Stimulated activated CD4-positive, alpha-beta T cell treated with anti-CD3 and anti-CD28 coated beads, Interleukin-12 subunit alpha, Interleukin-12 subunit beta, amount 100 ng/mL, for 24 hours (primary cell): ENCODE measurements at regions not wholly inside any gene's neighbourhood (a gene's known extent, or its start where the extent isn't known, plus 50 kb on each side); places are given as distances from the start of the nearest gene placed in this dataset.

Source experiments
- DNase-seq, 2 experiments: peaks; one replicate each; pipeline ENCODE4 v3.0.0-alpha.2; 2020; ENCODE audit warnings: low read depth in 2 of 2

GRCh38 chr13:107331359-107331758 is 763.4 kb upstream of the ARGLU1 start:
- no peak for DNase-seq

GRCh38 chr13:107330484-107330883 is 762.5 kb upstream of the ARGLU1 start:
- no peak for DNase-seq

GRCh38 chr13:107329991-107330390 is 762.1 kb upstream of the ARGLU1 start:
- no peak for DNase-seq

- DNase-seq: no peak
These were observed 756.7 kb upstream of the ARGLU1 start for GRCh38 chr13:107324416-107325204.

GRCh38 chr13:107322228-107322627 is 754.3 kb upstream of the ARGLU1 start:
- DNase-seq: no peak

GRCh38 chr13:107305178-107305577 is 737.2 kb upstream of the ARGLU1 start:
- no peak for DNase-seq

GRCh38 chr13:107301724-107302374 is 733.9 kb upstream of the ARGLU1 start:
- DNase-seq: no peak

- no peak for DNase-seq
These were observed 731.8 kb upstream of the ARGLU1 start for GRCh38 chr13:107299717-107300116.

GRCh38 chr13:107296804-107297203 is 728.9 kb upstream of the ARGLU1 start:
- no peak for DNase-seq

GRCh38 chr13:107295416-107296140 is 727.6 kb upstream of the ARGLU1 start:
- DNase-seq: no peak

- DNase-seq: no peak
These were observed 726.0 kb upstream of the ARGLU1 start for GRCh38 chr13:107293924-107294323.

- no peak for DNase-seq
These were observed 723.9 kb upstream of the ARGLU1 start for GRCh38 chr13:107291875-107292274.

- DNase-seq: no peak
These were observed 721.6 kb upstream of the ARGLU1 start for GRCh38 chr13:107289540-107289939.

- no peak for DNase-seq
These were observed 716.2 kb upstream of the ARGLU1 start for GRCh38 chr13:107284173-107284572.

GRCh38 chr13:107277911-107278310 is 710.0 kb upstream of the ARGLU1 start:
- no peak for DNase-seq

GRCh38 chr13:107276936-107277335 is 709.0 kb upstream of the ARGLU1 start:
- no peak for DNase-seq

GRCh38 chr13:107275945-107276614 is 708.1 kb upstream of the ARGLU1 start:
- DNase-seq: no peak

- no peak for DNase-seq
These were observed 707.4 kb upstream of the ARGLU1 start for GRCh38 chr13:107275312-107275711.

GRCh38 chr13:107271227-107271626 is 703.3 kb upstream of the ARGLU1 start:
- no peak for DNase-seq

- no peak for DNase-seq
These were observed 698.7 kb upstream of the ARGLU1 start for GRCh38 chr13:107266657-107267056.

- DNase-seq: no peak
These were observed 690.8 kb upstream of the ARGLU1 start for GRCh38 chr13:107258599-107259187.

- no peak for DNase-seq
These were observed 686.5 kb upstream of the ARGLU1 start for GRCh38 chr13:107254392-107254791.
